ENCODE measurements at regions not wholly inside any gene's neighbourhood (a gene's known extent, or its start where the extent isn't known, plus 50 kb on each side); places are given as distances from the start of the nearest gene placed in this dataset.
A peak's percentile ranks its signal among the peaks of the same experiment; 100 is the strongest.
"Not testable (repeated sequence)": the region's sequence is repeated elsewhere in the genome, so short reads cannot be mapped to it uniquely, and the experiment has no call there.

GRCh38 chr5:33209252-33209651, 231.5 kb upstream of the TARS1 start:
- no peak for DNase-seq (ENCODE audit: low read depth in 2 of 2)

GRCh38 chr5:33210221-33210620, 230.5 kb upstream of the TARS1 start:
- not testable (repeated sequence) for DNase-seq (ENCODE audit: low read depth in 2 of 2)

- DNase-seq (ENCODE audit: low read depth in 2 of 2), result no peak
Measured at GRCh38 chr5:33210978-33211377, 229.8 kb upstream of the TARS1 start.

GRCh38 chr5:33212439-33212838, 228.3 kb upstream of the TARS1 start:
- DNase-seq (ENCODE audit: low read depth in 2 of 2), result no peak

- no peak for DNase-seq (ENCODE audit: low read depth in 2 of 2)
Measured at GRCh38 chr5:33212900-33213299, 227.9 kb upstream of the TARS1 start.

- no peak for DNase-seq (ENCODE audit: low read depth in 2 of 2)
Measured at GRCh38 chr5:33223563-33224284, 217.0 kb upstream of the TARS1 start.

GRCh38 chr5:33224285-33224961, 216.3 kb upstream of the TARS1 start:
- no peak for DNase-seq (ENCODE audit: low read depth in 2 of 2)

- no peak for DNase-seq (ENCODE audit: low read depth in 2 of 2)
Measured at GRCh38 chr5:33227247-33227646, 213.5 kb upstream of the TARS1 start.

- DNase-seq (ENCODE audit: low read depth in 2 of 2), result no peak
Measured at GRCh38 chr5:33227746-33228145, 213.0 kb upstream of the TARS1 start.

- DNase-seq (ENCODE audit: low read depth in 2 of 2), result no peak
Measured at GRCh38 chr5:33228149-33228548, 212.6 kb upstream of the TARS1 start.

- DNase-seq (ENCODE audit: low read depth in 2 of 2), result no peak
Measured at GRCh38 chr5:33229216-33229615, 211.5 kb upstream of the TARS1 start.

GRCh38 chr5:33230467-33231078, 210.2 kb upstream of the TARS1 start:
- DNase-seq (ENCODE audit: low read depth in 2 of 2), result no peak

- no peak for DNase-seq (ENCODE audit: low read depth in 2 of 2)
Measured at GRCh38 chr5:33231214-33231710, 209.5 kb upstream of the TARS1 start.

- DNase-seq (ENCODE audit: low read depth in 2 of 2), result peak; percentile 82 to 83
Measured at GRCh38 chr5:33231935-33232334, 208.8 kb upstream of the TARS1 start.

GRCh38 chr5:33232731-33233505, 207.8 kb upstream of the TARS1 start:
- DNase-seq (ENCODE audit: low read depth in 2 of 2), result peak; percentile 44 to 52

GRCh38 chr5:33235304-33235703, 205.5 kb upstream of the TARS1 start:
- no peak for DNase-seq (ENCODE audit: low read depth in 2 of 2)

- DNase-seq (ENCODE audit: low read depth in 2 of 2), result no peak
Measured at GRCh38 chr5:33235824-33236223, 204.9 kb upstream of the TARS1 start.

GRCh38 chr5:33237471-33237870, 203.3 kb upstream of the TARS1 start:
- no peak for DNase-seq (ENCODE audit: low read depth in 2 of 2)

- no peak for DNase-seq (ENCODE audit: low read depth in 2 of 2)
Measured at GRCh38 chr5:33238826-33239695, 201.7 kb upstream of the TARS1 start.

- no peak for DNase-seq (ENCODE audit: low read depth in 2 of 2)
Measured at GRCh38 chr5:33240558-33240957, 200.2 kb upstream of the TARS1 start.

- DNase-seq (ENCODE audit: low read depth in 2 of 2), result no peak
Measured at GRCh38 chr5:33241802-33242201, 199.0 kb upstream of the TARS1 start.

All from fibroblast of skin of left quadriceps (primary cell).